GM23338 (cell line): ENCODE measurements at regions not wholly inside any gene's neighbourhood (a gene's known extent, or its start where the extent isn't known, plus 50 kb on each side); places are given as distances from the start of the nearest gene placed in this dataset.

Experiments
- ATAC-seq: fragments of 200-7000 bp; cut with Tn5 transposase; 3 replicates; pipeline ENCODE4 v1.9.1; 2020
- DNase-seq: peaks from one replicate; pipeline ENCODE4 v3.0.0-alpha.2; 2015; ENCODE audit warnings: low spot score
- H2AFZ ChIP-seq: fragments of 200-600 bp; sonication (generic); 2 replicates; pipeline ENCODE4 v1.8.0; 2016; ENCODE audit warnings: antibody characterized with exemption, mild to moderate bottlenecking, moderate library complexity
- H3F3A ChIP-seq: fragments of 200-600 bp; sonication (generic); replicated peaks from 2 replicates; pipeline ENCODE4 v1.8.0; 2017; ENCODE audit warnings: antibody characterized with exemption, mixed run types, low read depth
- H3K27ac ChIP-seq: fragments of 200-600 bp; sonication (generic); 2 replicates; pipeline ENCODE4 v1.6.1; 2016; ENCODE audit warnings: low read depth
- H3K27me3 ChIP-seq: fragments of 200-600 bp; sonication (generic); 2 replicates; pipeline ENCODE4 v1.8.0; 2016; ENCODE audit warnings: mild to moderate bottlenecking, mixed run types, moderate library complexity; ENCODE audit not compliant: insufficient read depth
- H3K36me3 ChIP-seq: fragments of 200-600 bp; sonication (generic); 2 replicates; pipeline ENCODE4 v1.8.0; 2016; ENCODE audit warnings: mild to moderate bottlenecking; ENCODE audit not compliant: insufficient read depth
- H3K4me1 ChIP-seq: fragments of 200-600 bp; sonication (generic); 2 replicates; pipeline ENCODE4 v1.8.0; 2016; ENCODE audit warnings: mild to moderate bottlenecking, moderate library complexity; ENCODE audit not compliant: insufficient read depth
- H3K4me2 ChIP-seq: fragments of 200-600 bp; sonication (generic); 2 replicates; pipeline ENCODE4 v1.7.1; 2017; ENCODE audit warnings: mixed run types
- H3K4me3 ChIP-seq: fragments of 200-600 bp; sonication (generic); 2 replicates; pipeline ENCODE4 v1.6.1; 2016; ENCODE audit warnings: mixed run types
- H3K79me2 ChIP-seq: fragments of 200-600 bp; sonication (generic); replicated peaks from 2 replicates; pipeline ENCODE4 v1.8.0; 2017; ENCODE audit warnings: mild to moderate bottlenecking; ENCODE audit not compliant: insufficient read depth
- H3K9me2 ChIP-seq: fragments of 200-600 bp; sonication (generic); 2 replicates; pipeline ENCODE4 v1.8.0; 2017; ENCODE audit not compliant: insufficient read depth
- H4K20me1 ChIP-seq: fragments of 200-600 bp; sonication (generic); replicated peaks from 2 replicates; pipeline ENCODE4 v1.8.0; 2017; ENCODE audit warnings: mild to moderate bottlenecking; ENCODE audit not compliant: insufficient read depth
- H3K27ac Mint-ChIP-seq: 2 replicates; pipeline ENCODE4 v1.8.0; 2020; ENCODE audit warnings: inconsistent platforms, mild to moderate bottlenecking, moderate library complexity, mixed read lengths
- H3K27me3 Mint-ChIP-seq: 3 replicates; pipeline ENCODE4 v1.8.0; 2022; ENCODE audit warnings: low read depth, mild to moderate bottlenecking, moderate library complexity, mixed read lengths, inconsistent platforms; ENCODE audit not compliant: insufficient read depth, poor library complexity
- H3K36me3 Mint-ChIP-seq: 3 replicates; pipeline ENCODE4 v1.8.0; 2021; ENCODE audit warnings: low read depth, mild to moderate bottlenecking, inconsistent platforms, moderate library complexity, mixed read lengths
- H3K4me1 Mint-ChIP-seq: 3 replicates; pipeline ENCODE4 v1.8.0; 2020; ENCODE audit warnings: mild to moderate bottlenecking, inconsistent platforms, mixed read lengths
- H3K4me3 Mint-ChIP-seq: 3 replicates; pipeline ENCODE4 v1.8.0; 2021; ENCODE audit warnings: moderate library complexity, mild to moderate bottlenecking, inconsistent platforms, mixed read lengths
- H3K9me3 Mint-ChIP-seq: 3 replicates; pipeline ENCODE4 v1.8.0; 2020; ENCODE audit warnings: moderate library complexity, mild to moderate bottlenecking, inconsistent platforms, mixed read lengths
- CREB1 ChIP-seq: fragments of 250-450 bp; sonication (Bioruptor Pico); IDR thresholded peaks from 2 replicates; pipeline ENCODE4 v1.5.0; 2020; ENCODE audit warnings: low read depth, mild to moderate bottlenecking, moderate library complexity
- CTCF ChIP-seq, 2 experiments: fragments of 200-600 bp in 1 of 2; sonication (generic) in 1 of 2; conservative IDR thresholded peaks; 2 replicates each; pipeline versions ENCODE4 v1.5.1 to v1.6.1; 2016 to 2017; ENCODE audit warnings: antibody characterized with exemption in 2 of 2, low read depth in 2 of 2, mild to moderate bottlenecking in 2 of 2, moderate library complexity in 1 of 2
- ETS1 ChIP-seq: IDR thresholded peaks from 2 replicates; pipeline ENCODE4 v1.6.1; 2016; ENCODE audit warnings: antibody characterized with exemption
- EZH2 ChIP-seq: fragments of 200-600 bp; sonication (generic); IDR thresholded peaks from one replicate; pipeline ENCODE4 v1.8.0; 2017; ENCODE audit warnings: antibody characterized with exemption, mild to moderate bottlenecking, low read depth; ENCODE audit not compliant: unreplicated experiment
- EZH2phosphoT487 ChIP-seq: fragments of 200-600 bp; sonication (generic); IDR thresholded peaks from one replicate; pipeline ENCODE4 v1.8.1; 2018; ENCODE audit warnings: antibody characterized with exemption; ENCODE audit not compliant: unreplicated experiment
- JUNB ChIP-seq: IDR thresholded peaks from one replicate; pipeline ENCODE4 v1.6.1; 2016; ENCODE audit warnings: antibody characterized with exemption; ENCODE audit not compliant: unreplicated experiment
- NANOG ChIP-seq: IDR thresholded peaks from 2 replicates; pipeline ENCODE4 v1.6.1; 2016; ENCODE audit warnings: antibody characterized with exemption, borderline replicate concordance
- POLR2AphosphoS5 ChIP-seq: IDR thresholded peaks from 2 replicates; pipeline ENCODE4 v1.6.1; 2016; ENCODE audit warnings: antibody characterized with exemption, low read depth
- REST ChIP-seq: IDR thresholded peaks from one replicate; pipeline ENCODE4 v1.6.1; 2018; ENCODE audit warnings: antibody characterized with exemption; ENCODE audit not compliant: unreplicated experiment
- STAT1 ChIP-seq: IDR thresholded peaks from one replicate; pipeline ENCODE4 v1.6.1; 2016; ENCODE audit warnings: antibody characterized with exemption; ENCODE audit not compliant: unreplicated experiment
- ZNF114 ChIP-seq: fragments of 250-450 bp; sonication (Bioruptor Pico); IDR thresholded peaks from 2 replicates; pipeline ENCODE4 v1.5.0; 2020; ENCODE audit warnings: mild to moderate bottlenecking, moderate library complexity
- ZNF331 ChIP-seq: fragments of 250-450 bp; sonication (Bioruptor Pico); IDR thresholded peaks from 2 replicates; pipeline ENCODE4 v1.5.0; 2020; ENCODE audit warnings: low read depth, mild to moderate bottlenecking, moderate library complexity
- ZNF462 ChIP-seq: fragments of 250-450 bp; sonication (Bioruptor Pico); IDR thresholded peaks from 2 replicates; pipeline ENCODE4 v1.5.0; 2020; ENCODE audit warnings: mild to moderate bottlenecking, moderate library complexity

- Histone ChIP-seq H3K27me3 (no peaks in the 10 kb centered on the region), H3K79me2 (no peaks in the 10 kb centered on the region), H3K9me2 (peaks cover 3% of the 10 kb centered on the region; the same call in 1 of the 2 replicates), H4K20me1 (no peaks in the 10 kb centered on the region), H3K36me3 (no peaks in the 10 kb centered on the region), H3K27ac (no peak overlapping the region), H2AFZ (no peak overlapping the region), H3K4me3 (no peak overlapping the region), H3K4me1 (no peaks in the 10 kb centered on the region), H3F3A (no peaks in the 10 kb centered on the region), H3K4me2 (no peak overlapping the region)
- H3K27ac Mint-ChIP-seq = no peak overlapping the region
- H3K4me3 Mint-ChIP-seq = no peak overlapping the region
- ATAC-seq (no peak), DNase-seq (no peak)
- peaks cover 5% of the 10 kb centered on the region; the same call in 2 of the 3 replicates for H3K36me3 Mint-ChIP-seq
- no peaks in the 10 kb centered on the region for H3K27me3 Mint-ChIP-seq
- TF ChIP-seq NANOG (no peak), STAT1 (no peak), REST (no peak), ETS1 (no peak), CREB1 (CRISPR knock-in tag) (no peak), JUNB (no peak), CTCF (conservative IDR thresholded peaks at IDR 0.05; ENCODE audit: low read depth in 2 of 2) (no peak), POLR2AphosphoS5 (no peak), ZNF114 (CRISPR knock-in tag) (no peak), ZNF462 (CRISPR knock-in tag) (no peak), ZNF331 (CRISPR knock-in tag) (no peak), EZH2phosphoT487 (no peak), EZH2 (no peak)
- H3K4me1 Mint-ChIP-seq = peaks cover 2% of the 10 kb centered on the region; the same call in 1 of the 3 replicates
- H3K9me3 Mint-ChIP-seq = peaks cover 12% of the 10 kb centered on the region
Observed at GRCh38 chr5:155631116-155631515, 617.6 kb downstream of the KIF4B start.
